SHP77 (cell line): ENCODE measurements at regions not wholly inside any gene's neighbourhood (a gene's known extent, or its start where the extent isn't known, plus 50 kb on each side); places are given as distances from the start of the nearest gene placed in this dataset.
"Not testable (repeated sequence)": the region's sequence is repeated elsewhere in the genome, so short reads cannot be mapped to it uniquely, and the experiment has no call there.

ENCODE experiments used
- DNase-seq, 2 experiments: peaks; one replicate each; lab custom pipeline; 2025; lab: John Stamatoyannopoulos, UW

DNA sequence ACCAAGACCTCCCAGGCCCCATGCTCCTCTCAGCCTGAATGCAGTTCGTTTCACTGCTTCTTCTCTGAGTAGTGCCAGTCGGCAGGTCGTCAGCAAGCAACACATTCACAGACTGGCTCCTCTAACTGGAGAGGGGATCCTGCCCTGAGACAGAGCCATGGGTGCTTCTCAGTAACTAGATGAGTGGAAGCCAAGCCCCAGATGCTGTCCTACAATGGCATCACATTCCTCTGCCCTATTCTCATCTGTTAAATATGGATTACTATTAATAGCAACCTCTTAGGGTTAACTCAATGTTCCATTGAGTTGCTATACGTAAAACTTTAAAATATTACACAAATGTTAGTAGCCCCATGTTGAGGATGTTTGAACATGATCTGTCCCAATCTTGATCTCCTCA lies 84.2 kb upstream of the S1PR1 start:
- DNase-seq = no peak

DNA sequence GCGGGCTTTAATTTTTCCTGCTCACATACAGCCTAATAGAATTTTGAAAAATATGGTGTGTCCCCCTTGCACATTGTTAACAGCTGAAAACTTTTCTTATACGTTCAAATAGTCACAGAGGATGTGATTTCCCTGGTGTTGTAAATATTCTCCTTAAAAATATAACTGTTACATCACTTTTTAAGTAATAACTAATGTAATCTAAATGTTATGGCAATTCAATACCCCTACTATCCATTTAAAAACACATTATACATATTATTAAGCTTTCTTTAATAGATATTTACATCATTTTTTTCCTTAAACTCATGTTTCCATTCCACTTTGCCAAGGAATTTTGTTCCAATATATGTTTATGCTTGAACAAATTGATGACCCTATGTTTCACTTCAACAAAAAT lies 85.5 kb upstream of the S1PR1 start:
- DNase-seq = no peak

DNA sequence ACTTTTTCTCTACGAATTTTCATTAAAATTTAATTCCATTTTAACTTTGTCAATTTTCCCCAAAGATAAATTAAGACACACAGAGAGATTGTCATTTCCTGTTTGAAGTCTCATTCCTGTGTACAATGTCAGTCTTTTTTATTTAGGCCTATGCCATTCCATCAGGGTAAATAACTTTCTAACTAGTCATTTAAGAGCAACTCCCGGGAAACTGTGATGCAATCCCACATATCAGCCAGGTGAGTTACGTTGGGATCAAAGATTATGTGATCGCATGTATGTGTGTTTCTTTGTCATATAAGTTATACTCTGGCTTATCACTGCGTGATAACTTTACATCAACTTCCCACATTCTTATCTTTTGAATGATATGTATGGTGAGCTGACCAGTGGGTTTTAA lies 86.1 kb upstream of the S1PR1 start:
- DNase-seq = no peak

DNA sequence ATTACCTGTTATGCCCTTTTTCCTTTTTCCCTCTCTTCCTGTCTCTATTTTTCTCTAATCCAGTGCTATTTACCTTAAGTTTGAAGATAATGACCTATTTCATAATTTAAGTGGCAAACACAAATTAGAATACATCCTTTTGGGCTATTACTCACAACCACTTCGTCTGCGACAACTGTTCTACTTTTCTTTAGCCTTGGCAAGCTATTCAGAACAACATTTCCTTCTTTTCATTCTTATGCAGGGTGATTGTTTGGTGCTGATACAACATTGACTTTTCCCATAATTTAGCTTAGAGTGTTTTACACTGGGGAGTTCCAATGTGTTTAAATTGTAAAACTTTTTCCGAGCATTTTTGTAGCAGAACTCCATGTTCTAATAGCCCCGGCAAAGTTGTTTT lies 86.6 kb upstream of the S1PR1 start:
- DNase-seq = no peak

DNA sequence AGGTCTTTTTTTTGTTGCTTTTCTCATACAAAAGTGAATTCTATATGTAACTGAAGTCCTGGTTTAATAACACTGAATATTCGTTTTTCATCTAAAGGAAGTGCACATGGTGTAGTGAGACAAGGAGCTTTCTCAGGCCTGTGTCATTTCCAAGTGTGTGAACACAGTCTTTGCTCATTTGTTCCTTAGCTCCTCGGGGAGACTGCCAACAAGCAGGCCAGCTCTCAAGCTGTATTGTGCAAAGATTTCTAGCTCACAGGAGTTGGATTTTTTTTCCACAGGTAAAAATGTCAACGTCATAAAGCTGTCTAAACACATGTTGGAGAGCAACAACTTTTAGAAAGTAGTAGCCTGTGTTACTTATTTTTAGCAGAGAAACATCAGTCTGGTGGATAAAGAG lies 87.8 kb upstream of the S1PR1 start:
- DNase-seq = no peak

DNA sequence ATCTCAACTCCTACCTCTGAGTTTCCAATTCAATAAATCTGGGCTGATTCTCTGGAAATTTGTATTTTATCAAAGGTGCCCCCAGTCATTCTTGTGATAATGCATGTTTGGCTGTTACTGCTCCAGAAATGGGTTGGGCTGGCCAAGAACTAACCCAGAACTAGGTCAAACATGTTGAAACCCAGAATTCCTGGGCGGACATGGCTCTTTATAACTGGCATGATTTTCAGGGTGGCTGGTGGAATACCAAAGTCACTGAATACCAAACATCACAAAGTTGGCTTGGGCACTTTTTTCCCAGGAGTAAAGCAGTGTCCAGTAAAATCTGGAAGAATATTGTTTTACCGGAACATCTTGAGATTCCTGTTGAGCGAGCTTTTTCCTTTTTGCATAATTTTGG lies 89.4 kb upstream of the S1PR1 start:
- DNase-seq = no peak

DNA sequence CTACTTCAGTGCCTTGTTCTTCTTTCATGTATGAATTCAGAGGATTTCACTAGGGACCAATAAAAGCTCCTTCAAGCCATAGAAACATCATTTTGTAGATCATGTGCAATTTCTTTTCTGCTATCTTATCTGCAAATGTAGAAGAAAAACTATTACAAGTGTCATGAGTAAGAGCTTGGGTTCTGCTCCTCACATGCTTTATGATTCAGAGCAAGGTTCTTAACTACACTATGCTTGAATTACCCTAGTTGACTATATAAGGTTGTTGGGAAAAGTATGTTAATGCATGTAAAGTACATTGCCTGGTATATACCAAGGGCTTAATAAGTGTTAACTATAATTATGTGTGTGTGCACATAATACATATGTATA lies 91.4 kb upstream of the S1PR1 start:
- no peak for DNase-seq

DNA sequence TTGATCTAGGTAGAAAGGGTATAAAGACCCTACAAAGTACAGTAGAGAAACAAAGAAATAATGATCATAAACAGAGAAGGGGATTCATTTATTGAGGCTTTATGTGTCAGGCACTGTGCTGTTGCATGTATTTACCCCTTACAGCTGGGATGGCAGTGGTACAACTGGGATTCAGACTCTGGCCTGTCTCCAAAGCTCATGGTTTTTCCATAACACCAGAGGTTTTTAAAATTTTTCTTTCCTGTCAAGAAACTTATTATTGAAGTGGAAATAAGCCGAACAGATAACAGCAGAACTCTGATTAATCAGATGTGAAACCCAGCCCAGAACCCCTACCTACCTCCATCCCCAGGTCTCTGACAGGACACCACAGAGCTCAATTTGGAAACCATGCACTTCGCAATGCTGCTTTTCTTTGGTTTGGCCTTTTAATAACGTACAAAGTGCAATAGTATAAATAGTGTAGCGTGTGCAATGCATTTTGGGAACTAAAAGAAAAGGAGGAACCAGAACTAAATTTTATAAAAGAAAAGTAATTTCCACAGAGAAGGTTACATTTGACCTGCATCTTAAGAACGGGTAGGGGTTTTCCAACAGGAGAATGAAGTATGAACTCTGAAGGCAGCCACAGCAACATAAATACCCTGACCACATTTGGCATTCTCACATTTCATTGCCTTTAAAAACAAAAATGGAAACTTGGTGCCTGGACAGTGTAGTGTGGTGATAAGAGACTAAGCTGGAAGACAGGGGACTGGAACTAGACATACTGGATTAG lies 92.0 kb upstream of the S1PR1 start:
- no peak for DNase-seq

DNA sequence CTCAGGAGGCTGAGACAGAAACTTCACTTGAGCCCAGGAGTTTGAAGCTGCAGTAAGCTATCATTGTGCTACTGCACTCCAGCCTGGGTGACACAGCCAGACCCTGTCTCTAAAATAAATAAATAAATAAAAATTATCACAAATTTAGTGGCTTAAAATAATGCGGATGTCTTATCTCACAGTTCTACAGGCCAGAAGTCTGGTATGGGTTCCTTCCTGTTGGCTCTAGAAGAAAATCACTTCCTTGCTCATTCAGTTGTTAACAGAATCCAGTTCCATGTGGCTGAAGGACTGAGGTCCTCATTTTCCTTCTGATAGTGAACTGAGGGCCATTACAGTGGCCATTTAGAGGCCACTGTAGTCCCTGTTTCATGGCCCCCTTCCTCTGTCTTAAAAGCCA lies 94.6 kb upstream of the S1PR1 start:
- DNase-seq = no peak

DNA sequence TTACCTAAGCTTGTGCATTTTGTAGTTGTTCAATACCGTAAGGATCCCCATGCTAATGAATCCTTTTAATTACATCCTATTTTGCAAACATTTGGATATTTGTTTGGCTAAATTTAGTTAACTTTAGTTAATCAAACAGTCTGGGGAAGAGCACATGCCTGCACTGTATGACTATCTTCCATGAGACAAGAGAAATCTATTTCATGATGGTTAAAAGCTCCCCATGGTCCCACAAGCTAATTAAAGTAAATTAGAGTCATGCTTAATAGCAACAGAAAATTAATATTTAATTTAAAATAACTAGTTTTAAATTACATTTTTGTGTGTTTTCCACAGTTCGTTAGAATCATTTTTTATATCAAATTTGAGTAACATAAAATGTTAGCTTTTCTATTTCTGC lies 95.4 kb upstream of the S1PR1 start:
- no peak for DNase-seq

DNA sequence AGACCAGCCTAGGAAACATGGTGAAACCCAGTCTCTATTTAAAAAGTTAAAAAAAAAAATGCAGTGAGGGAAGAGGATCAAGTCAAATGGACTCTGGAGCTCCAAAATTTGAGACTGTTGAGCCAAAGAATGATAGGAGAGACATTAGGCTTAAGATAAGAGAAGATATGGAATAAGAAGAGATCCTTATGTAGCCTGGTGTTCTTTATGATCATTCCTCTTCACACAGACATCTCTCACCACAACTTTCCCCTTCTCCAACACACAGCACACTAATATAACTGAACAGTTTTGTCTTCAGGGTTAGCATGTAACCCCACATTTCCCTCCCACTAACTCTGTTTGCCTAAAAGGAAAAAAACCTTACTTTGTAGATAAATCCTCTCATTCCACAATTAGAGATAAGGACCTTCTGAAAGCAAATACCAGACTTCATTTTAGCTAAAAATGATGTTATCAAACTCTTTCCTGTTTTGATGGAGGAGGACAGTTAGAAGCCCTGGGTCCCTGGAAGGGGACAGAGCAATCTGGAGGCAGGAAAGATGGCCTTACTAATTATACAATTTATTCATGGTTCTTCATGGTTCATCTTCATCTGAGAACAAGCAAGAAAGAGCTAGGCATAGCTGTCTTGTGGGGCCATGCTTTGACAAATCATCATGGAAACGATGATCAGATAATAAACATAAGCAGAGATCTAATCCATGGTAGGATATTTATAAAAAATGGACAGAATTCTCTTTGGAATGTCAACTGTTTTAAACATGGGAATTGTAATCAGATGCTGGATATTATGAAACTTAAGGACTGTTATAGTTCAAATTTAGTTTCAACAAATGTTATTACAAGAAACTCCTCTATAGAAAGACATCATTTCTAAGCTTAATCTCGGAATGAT lies 96.7 kb upstream of the S1PR1 start:
- no peak for DNase-seq

DNA sequence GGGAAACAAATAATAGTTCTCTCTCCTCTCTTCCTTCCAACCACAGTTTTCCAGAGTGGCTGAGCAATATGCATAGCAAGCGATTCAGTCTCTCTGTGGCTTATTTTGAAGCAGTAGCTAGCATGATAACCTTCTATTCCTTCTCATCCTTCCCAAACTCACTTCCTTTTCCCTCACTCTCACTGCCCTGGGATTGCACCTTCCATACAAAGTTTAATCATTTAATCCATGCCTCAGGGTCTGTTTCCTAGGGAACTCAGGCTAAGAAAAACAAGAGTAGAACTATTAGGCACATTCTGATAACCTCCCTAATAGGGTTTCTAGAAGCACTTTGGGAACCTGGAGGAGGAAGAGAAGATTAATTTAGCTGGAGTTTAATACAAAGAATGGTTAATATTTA lies 97.7 kb upstream of the S1PR1 start:
- no peak for DNase-seq

DNA sequence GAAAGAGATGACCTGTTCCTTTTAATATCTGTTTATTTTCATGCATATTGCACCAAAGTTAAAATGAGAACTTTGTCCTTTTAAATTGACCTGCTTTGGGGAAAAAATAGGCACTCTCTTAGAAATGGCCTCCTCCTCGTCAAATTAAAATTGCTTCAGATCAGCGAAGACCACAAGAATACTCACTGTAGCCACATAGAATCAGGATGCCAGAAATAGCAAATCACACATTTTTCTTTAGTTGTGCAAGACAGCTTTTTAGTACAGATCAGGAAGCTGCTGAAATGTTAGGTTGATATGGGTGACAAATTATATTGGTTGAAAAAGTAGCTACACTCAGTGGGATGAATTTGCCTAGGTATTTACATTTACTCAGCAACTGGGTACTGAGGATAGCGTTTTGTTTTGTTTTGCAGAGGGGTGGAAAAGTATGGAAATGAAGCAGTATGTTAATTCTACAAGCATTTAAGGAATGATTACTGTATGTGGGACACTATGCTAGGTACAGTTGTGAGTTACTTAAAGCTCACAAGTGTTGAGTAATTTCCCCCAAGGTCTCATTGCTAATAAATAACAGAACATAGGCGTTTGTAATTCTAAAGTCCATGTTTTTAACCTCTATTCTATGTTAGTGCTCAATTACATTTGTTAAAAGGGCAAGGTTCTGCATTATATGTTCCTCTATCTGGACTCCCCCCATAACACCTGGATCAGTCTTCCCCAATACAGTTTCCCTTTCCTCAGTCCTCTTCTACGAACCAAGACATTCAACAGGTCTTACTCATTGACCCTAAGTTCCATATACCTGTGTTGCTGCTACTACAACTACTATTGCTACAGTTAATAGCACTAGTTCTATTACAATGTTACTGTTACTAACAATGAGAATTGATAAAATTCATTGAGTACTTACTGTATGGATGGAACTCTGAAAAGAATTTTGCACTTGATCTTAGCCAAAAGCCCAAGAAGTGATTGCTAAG lies 99.4 kb upstream of the S1PR1 start:
- no peak for DNase-seq

DNA sequence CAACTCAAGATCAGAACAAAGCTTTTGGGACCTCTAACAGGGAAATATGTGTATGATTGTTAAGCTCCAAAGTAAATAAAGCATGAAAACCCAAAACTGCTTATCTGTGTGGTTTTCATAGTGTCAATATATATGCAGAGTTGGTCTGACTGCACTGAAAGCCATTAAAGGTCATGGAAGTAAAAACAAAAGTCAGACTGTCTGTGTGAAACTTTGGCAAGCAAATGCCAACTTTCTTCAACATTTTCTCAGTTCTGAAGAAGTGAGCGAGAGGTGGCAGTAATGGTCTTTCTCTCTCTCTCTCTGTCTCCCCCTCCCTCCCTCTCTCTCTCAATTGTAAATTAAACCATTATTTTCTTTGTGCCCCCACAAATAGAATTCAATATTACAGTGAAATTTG lies 100.1 kb upstream of the S1PR1 start:
- DNase-seq = no peak

DNA sequence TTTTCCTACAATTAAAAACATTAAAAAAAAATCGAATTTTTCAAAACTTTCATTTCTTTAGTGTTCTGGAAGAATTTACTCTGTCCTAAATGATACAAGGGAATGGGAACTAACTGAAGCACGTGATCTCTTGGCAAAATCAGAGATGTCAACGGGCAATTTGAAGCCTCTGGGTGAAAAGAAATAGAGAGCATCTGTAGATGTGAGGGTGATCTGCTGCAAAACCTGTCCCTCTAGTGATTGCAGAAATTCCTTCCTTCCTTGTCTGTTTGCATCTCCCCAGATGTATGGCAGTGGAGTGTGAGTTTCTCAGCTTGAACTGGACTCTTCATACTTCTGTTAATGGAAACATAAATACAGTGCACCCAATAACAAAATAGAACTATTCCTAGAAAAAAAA lies 100.5 kb upstream of the S1PR1 start:
- DNase-seq = no peak

DNA sequence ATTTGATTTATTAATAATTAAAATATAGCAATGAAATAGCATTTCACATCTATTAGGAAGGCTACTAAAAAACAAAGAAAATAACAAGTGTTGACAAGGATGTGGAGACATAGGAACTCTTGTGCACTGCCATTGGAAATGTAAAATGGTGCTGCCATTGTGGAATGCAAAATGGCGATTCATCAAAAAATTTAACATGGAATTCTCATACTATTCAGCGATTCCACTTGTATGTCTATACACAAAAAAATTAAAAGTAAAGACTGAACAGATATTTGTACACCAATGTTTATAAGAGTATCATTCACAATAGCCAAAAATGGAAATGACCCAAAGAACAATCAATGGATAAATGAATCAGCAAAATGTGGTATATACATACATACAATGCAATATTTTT lies 101.3 kb upstream of the S1PR1 start:
- DNase-seq = no peak

DNA sequence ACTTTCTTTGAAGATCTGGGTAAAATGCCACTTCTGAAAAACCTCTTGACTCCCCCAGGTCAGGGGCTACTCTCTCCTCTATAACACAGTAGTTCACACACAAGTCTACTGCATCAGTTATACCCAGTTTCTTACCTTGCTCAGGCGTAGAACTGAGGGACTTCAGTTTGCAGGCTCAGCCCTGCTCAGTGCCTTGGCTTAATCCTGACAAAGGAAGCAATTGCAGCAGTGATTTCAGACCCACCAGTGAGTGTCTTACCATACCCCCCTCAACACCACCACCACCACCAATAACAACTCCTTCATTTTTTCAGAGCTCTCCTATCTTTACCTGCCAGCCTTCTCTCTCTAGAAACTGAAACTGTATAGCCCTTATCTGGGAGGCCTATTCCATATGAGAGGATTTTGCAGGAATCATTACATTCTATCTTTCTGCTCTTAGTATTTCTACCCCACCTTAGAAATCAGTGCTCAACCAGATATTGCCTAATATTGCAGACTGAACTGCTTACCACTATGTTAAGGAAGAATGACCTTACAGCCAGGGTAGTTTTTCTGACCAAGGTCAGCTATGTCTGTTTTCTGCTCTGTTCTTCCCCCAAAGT lies 105.5 kb upstream of the S1PR1 start:
- DNase-seq = no peak

DNA sequence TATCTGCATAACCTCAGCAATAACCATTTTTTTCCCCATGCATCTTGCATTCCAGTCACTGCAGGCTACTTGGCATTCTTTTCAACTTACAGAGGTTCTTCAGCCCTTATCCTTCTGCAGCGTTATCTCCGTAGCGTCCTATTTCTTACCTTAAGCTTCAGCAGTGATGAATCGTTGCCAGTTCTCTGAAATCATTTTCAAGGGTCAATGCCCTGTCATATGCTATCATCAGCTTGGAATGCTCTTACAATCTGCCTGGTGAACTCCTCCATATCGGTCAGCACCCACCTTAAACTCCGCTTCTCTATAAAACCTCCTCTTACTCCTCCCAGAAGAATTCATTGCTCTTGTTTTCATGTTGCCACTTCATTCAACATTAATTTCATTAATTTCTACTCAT lies 105.1 kb upstream of the DPH5 start:
- no peak for DNase-seq

DNA sequence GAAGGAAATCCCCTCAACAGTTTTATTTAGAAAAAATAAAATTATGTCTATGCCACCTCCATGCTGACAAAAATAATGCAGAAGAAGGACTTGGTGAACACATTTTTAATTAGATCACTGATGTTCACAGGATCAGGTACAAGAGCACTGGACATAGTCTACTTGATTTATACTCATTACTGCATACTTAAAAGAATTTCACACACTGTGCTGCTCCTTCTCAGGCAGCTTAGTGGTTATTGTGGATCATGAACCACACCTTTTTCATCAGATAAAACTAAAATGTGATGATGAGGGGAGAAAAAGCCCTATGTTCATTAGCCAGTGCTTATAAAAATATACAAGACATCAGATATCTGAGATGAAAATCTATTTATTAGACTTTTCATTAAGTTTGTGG lies 103.3 kb upstream of the DPH5 start:
- DNase-seq = no peak

DNA sequence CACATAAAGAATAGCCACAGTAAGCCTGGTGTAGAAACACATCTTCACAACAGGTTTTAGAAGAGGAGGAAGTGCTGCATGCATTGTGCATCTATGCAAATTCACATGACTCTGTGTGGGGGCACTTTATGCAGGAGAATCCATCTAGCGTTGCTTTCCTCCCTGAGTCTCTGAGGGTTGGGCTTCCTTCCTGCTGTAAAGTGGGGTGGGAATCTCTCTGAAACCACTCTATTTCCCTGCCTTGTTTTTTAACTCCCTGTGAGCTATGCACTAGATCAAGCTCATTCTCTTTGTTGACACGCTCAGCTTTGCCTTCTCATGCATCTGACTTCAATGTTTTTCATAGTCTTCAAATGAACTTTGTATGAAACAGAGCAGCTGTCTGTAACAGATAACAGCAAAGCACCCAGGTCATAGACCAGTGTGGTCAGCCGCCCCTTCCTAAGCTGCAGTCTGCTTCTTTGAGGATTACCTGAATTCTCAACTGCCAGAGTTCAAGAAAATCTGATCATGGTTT lies 102.7 kb upstream of the DPH5 start:
- DNase-seq = peak in 1 of 2 experiments; percentile 2

DNA sequence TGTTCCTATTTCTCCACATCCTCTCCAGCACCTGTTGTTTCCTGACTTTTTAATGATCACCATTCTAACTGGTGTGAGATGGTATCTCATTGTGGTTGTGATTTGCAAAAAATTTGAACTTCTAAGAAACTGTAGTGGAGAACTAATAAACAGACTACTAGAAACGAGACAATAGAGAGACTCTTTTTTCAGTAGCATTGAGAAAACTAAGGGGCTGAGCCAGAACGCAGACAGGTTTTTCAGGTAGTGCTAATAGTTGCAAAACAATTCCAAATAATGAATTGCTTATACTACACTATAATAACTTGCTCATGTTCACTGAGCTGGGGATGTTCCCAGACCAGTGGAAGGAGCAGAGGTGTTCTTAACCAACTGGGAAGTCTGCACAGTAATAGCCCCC lies 98.8 kb upstream of the DPH5 start:
- no peak for DNase-seq

DNA sequence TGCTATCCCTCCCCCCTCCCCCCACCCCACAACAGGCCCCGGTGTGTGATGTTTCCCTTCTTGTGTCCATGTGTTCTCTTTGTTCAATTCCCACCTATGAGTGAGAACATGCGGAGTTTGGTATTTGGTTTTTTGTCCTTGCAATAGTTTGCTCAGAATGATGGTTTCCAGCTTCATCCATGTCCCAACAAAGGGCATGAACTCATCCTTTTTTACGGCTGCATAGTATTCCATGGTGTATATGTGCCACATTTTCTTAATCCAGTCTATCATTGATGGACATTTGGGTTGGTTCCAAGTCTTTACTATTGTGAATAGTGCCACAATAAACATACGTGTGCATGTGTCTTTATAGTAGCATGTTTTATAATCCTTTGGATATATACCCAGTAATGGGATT lies 98.3 kb upstream of the DPH5 start:
- not testable (repeated sequence) for DNase-seq
